WTC11 (cell line): ENCODE measurements at regions not wholly inside any gene's neighbourhood (a gene's known extent, or its start where the extent isn't known, plus 50 kb on each side); places are given as distances from the start of the nearest gene placed in this dataset.

Experiments used
- ATF1 ChIP-seq: sonication (generic); formaldehyde crosslinking; IDR thresholded peaks from 2 replicates; pipeline ENCODE4 v1.8.1; 2023; ENCODE audit warnings: mild to moderate bottlenecking, moderate library complexity, missing genetic modification reagents
- MAX ChIP-seq: sonication (generic); formaldehyde crosslinking; IDR thresholded peaks from 2 replicates; pipeline ENCODE4 v1.8.0; 2022; ENCODE audit warnings: mild to moderate bottlenecking, missing genetic modification reagents
- NFATC4 ChIP-seq: fragments of 250-450 bp; sonication (Bioruptor Pico); IDR thresholded peaks from 2 replicates; pipeline ENCODE4 v1.9.0; 2021; ENCODE audit warnings: mild to moderate bottlenecking
- TEAD4 ChIP-seq: sonication (generic); formaldehyde crosslinking; IDR thresholded peaks from 2 replicates; pipeline ENCODE4 v1.8.0; 2022; ENCODE audit warnings: mild to moderate bottlenecking, missing genetic modification reagents
- TF ChIP-seq, protein P1 (sequence below): fragments of 200-600 bp; IDR thresholded peaks from 2 replicates; pipeline ENCODE4 v1.8.0; 2022; ENCODE audit warnings: antibody characterized with exemption

- TF ChIP-seq, protein P1, sequence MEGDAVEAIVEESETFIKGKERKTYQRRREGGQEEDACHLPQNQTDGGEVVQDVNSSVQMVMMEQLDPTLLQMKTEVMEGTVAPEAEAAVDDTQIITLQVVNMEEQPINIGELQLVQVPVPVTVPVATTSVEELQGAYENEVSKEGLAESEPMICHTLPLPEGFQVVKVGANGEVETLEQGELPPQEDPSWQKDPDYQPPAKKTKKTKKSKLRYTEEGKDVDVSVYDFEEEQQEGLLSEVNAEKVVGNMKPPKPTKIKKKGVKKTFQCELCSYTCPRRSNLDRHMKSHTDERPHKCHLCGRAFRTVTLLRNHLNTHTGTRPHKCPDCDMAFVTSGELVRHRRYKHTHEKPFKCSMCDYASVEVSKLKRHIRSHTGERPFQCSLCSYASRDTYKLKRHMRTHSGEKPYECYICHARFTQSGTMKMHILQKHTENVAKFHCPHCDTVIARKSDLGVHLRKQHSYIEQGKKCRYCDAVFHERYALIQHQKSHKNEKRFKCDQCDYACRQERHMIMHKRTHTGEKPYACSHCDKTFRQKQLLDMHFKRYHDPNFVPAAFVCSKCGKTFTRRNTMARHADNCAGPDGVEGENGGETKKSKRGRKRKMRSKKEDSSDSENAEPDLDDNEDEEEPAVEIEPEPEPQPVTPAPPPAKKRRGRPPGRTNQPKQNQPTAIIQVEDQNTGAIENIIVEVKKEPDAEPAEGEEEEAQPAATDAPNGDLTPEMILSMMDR = no peak
- no peak for TF ChIP-seq MAX (CRISPR knock-in tag)
- no peak for TF ChIP-seq ATF1 (CRISPR knock-in tag)
- TF ChIP-seq NFATC4 (CRISPR knock-in tag) = no peak
- TF ChIP-seq TEAD4 = no peak
These were observed 2498.1 kb downstream of the PCDH7 start for GRCh38 chr4:33218238-33218637.
